ENCODE measurements at regions not wholly inside any gene's neighbourhood (a gene's known extent, or its start where the extent isn't known, plus 50 kb on each side); places are given as distances from the start of the nearest gene placed in this dataset.

GRCh38 chr15:70524470-70524869 lies 238.9 kb downstream of the UACA start:
- WGBS: 90% methylated on average over 6 of the region's 6 CpGs
- H3K27ac ChIP-seq (replicated peaks in 1 of 4): no peak overlapping the region
- intact Hi-C loops (cut with DNase I): no loop called here

DNA sequence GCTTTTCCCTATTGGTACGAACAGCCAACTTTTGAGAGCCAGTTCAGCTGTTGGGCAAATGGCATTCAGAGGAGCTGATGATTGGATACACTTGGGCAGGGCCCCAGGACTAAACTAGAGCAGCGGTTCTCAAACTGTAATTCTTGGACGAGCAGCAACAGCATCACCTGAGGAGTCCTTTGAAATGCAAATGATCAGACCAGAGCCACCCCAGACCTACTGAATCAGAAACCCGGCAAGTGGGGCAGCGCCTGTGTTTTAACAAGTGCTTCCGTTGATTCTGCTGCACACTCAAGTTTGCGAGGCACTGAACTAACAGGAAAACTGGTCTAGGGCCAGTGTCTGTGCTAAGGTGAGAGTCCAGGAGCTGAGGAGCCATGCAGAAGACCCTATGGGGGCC lies 239.7 kb downstream of the UACA start:
- no peaks in the 10 kb centered on the region for H3K36me3 ChIP-seq
- H3K4me1 ChIP-seq: no peaks in the 10 kb centered on the region
- WGBS: 86% methylated on average over 4 of the region's 7 CpGs
- DNase-seq (ENCODE audit: extremely low spot score): no peak
- peaks cover 0 to 7% (median 0%) of the 10 kb centered on the region in 4 donors for H3K27me3 ChIP-seq
- no peak overlapping the region for H3K27ac ChIP-seq (replicated peaks in 1 of 4)
- intact Hi-C loops (cut with DNase I): no loop called here
- TF ChIP-seq, protein P1, sequence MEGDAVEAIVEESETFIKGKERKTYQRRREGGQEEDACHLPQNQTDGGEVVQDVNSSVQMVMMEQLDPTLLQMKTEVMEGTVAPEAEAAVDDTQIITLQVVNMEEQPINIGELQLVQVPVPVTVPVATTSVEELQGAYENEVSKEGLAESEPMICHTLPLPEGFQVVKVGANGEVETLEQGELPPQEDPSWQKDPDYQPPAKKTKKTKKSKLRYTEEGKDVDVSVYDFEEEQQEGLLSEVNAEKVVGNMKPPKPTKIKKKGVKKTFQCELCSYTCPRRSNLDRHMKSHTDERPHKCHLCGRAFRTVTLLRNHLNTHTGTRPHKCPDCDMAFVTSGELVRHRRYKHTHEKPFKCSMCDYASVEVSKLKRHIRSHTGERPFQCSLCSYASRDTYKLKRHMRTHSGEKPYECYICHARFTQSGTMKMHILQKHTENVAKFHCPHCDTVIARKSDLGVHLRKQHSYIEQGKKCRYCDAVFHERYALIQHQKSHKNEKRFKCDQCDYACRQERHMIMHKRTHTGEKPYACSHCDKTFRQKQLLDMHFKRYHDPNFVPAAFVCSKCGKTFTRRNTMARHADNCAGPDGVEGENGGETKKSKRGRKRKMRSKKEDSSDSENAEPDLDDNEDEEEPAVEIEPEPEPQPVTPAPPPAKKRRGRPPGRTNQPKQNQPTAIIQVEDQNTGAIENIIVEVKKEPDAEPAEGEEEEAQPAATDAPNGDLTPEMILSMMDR (IDR thresholded peaks at IDR 0.05): no peak
- no peak for TF ChIP-seq POLR2AphosphoS5 (IDR thresholded peaks at IDR 0.05)
- no peak for TF ChIP-seq POLR2A (IDR thresholded peaks at IDR 0.05; ENCODE audit: low read depth)
- no peak for TF ChIP-seq EP300 (IDR thresholded peaks at IDR 0.05)
- no peaks in the 10 kb centered on the region for H3K9me3 ChIP-seq
- H3K4me3 ChIP-seq: no peak overlapping the region

More at GRCh38 chr15:70524470-70524869, 238.9 kb downstream of the UACA start:
- Histone ChIP-seq H3K9me3 (no peaks in the 10 kb centered on the region), H3K4me1 (no peaks in the 10 kb centered on the region), H3K36me3 (no peaks in the 10 kb centered on the region), H3K4me3 (no peak overlapping the region), H3K27me3 (peaks cover 0 to 3% (median 0%) of the 10 kb centered on the region in 4 donors)
- TF ChIP-seq POLR2AphosphoS5 (IDR thresholded peaks at IDR 0.05): no peak
- TF ChIP-seq POLR2A (IDR thresholded peaks at IDR 0.05; ENCODE audit: low read depth): no peak
- TF ChIP-seq, protein P1 (IDR thresholded peaks at IDR 0.05): no peak
- no peak for TF ChIP-seq EP300 (IDR thresholded peaks at IDR 0.05)
- DNase-seq (ENCODE audit: extremely low spot score): no peak

DNA sequence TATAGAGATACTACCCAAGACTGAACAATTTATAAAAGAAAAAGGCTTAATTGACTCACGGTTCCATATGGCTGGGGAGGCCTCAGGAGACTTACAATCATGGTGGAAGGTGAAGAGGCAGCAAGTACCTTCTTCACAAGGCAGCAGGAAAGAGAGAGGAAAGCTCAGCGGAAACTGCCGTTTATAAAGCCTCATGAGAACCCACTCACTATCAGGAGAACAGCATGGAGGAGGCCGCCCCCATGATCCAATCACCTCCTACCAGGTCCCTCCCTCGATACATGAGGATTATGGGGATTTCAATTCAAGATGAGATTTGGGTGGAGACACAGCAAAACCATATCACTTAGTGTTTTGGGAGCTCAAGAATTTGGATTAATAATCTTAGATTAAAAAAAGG lies 240.2 kb downstream of the UACA start:
- Histone ChIP-seq H3K27me3 (peaks cover 0 to 11% (median 0%) of the 10 kb centered on the region in 4 donors), H3K4me1 (no peaks in the 10 kb centered on the region), H3K36me3 (no peaks in the 10 kb centered on the region), H3K9me3 (no peaks in the 10 kb centered on the region), H3K4me3 (no peak overlapping the region), H3K27ac (replicated peaks in 1 of 4) (no peak overlapping the region)
- 91% methylated on average over 5 of the region's 5 CpGs for WGBS
- no peak for DNase-seq (ENCODE audit: extremely low spot score)
- TF ChIP-seq EP300 (IDR thresholded peaks at IDR 0.05) (no peak), POLR2A (IDR thresholded peaks at IDR 0.05; ENCODE audit: low read depth) (no peak), POLR2AphosphoS5 (IDR thresholded peaks at IDR 0.05) (no peak)
- TF ChIP-seq, protein P1 (IDR thresholded peaks at IDR 0.05): no peak
- intact Hi-C loops (cut with DNase I): no loop called here

DNA sequence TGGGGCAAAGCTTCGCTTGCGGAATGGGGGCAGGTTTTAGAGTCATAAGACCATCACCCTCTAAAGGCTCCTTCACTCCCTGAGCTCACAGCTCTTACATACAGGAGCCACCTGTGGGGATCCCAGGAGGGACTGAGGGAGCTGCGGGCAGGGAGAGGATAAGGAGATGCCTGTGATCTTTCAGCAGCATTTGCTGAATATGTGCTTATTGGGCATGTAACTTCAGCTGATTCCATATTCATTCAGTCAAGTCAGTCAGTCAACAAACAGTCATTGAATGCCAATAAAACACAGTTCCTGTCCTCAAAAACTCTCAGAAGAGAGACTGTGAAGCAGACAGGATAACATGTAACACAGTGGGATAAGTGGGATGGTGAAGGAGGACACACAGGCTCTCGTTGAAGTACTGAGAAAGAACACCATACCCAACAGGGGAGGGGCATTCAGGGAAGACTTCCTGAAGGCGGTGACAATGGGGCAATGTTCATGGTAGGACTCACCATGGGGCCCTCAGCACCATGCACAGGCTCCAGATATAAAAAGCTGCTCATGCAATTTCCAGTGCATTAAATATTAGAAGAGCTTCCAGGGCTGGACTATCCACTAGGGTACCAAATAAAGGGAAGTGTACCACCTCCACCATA lies 240.9 kb downstream of the UACA start:
- 94% methylated on average over 5 of the region's 5 CpGs for WGBS
- no peak for DNase-seq (ENCODE audit: extremely low spot score)

More for the DNA sequence above, 240.9 kb downstream of the UACA start:
- H3K9me3 ChIP-seq: no peaks in the 10 kb centered on the region
- no peaks in the 10 kb centered on the region for H3K36me3 ChIP-seq
- intact Hi-C loops (cut with DNase I): no loop called here
- no peak overlapping the region for H3K4me3 ChIP-seq
- no peaks in the 10 kb centered on the region for H3K4me1 ChIP-seq
- H3K27ac ChIP-seq (replicated peaks in 1 of 4): no peak overlapping the region
- peaks cover 0 to 13% (median 0%) of the 10 kb centered on the region in 4 donors for H3K27me3 ChIP-seq
- TF ChIP-seq, protein P1 (IDR thresholded peaks at IDR 0.05): no peak
- TF ChIP-seq EP300 (IDR thresholded peaks at IDR 0.05): no peak
- TF ChIP-seq POLR2A (IDR thresholded peaks at IDR 0.05; ENCODE audit: low read depth): no peak
- TF ChIP-seq POLR2AphosphoS5 (IDR thresholded peaks at IDR 0.05): no peak
